GM23338 (cell line): ENCODE measurements at regions not wholly inside any gene's neighbourhood (a gene's known extent, or its start where the extent isn't known, plus 50 kb on each side); places are given as distances from the start of the nearest gene placed in this dataset.

Experiments used
- ATAC-seq: fragments of 200-7000 bp; cut with Tn5 transposase; 3 replicates; pipeline ENCODE4 v1.9.1; 2020
- DNase-seq: peaks from one replicate; pipeline ENCODE4 v3.0.0-alpha.2; 2015; ENCODE audit warnings: low spot score
- H2AFZ ChIP-seq: fragments of 200-600 bp; sonication (generic); 2 replicates; pipeline ENCODE4 v1.8.0; 2016; ENCODE audit warnings: antibody characterized with exemption, mild to moderate bottlenecking, moderate library complexity
- H3F3A ChIP-seq: fragments of 200-600 bp; sonication (generic); replicated peaks from 2 replicates; pipeline ENCODE4 v1.8.0; 2017; ENCODE audit warnings: antibody characterized with exemption, mixed run types, low read depth
- H3K27ac ChIP-seq: fragments of 200-600 bp; sonication (generic); 2 replicates; pipeline ENCODE4 v1.6.1; 2016; ENCODE audit warnings: low read depth
- H3K27me3 ChIP-seq: fragments of 200-600 bp; sonication (generic); 2 replicates; pipeline ENCODE4 v1.8.0; 2016; ENCODE audit warnings: mild to moderate bottlenecking, mixed run types, moderate library complexity; ENCODE audit not compliant: insufficient read depth
- H3K36me3 ChIP-seq: fragments of 200-600 bp; sonication (generic); 2 replicates; pipeline ENCODE4 v1.8.0; 2016; ENCODE audit warnings: mild to moderate bottlenecking; ENCODE audit not compliant: insufficient read depth
- H3K4me1 ChIP-seq: fragments of 200-600 bp; sonication (generic); 2 replicates; pipeline ENCODE4 v1.8.0; 2016; ENCODE audit warnings: mild to moderate bottlenecking, moderate library complexity; ENCODE audit not compliant: insufficient read depth
- H3K4me2 ChIP-seq: fragments of 200-600 bp; sonication (generic); 2 replicates; pipeline ENCODE4 v1.7.1; 2017; ENCODE audit warnings: mixed run types
- H3K4me3 ChIP-seq: fragments of 200-600 bp; sonication (generic); 2 replicates; pipeline ENCODE4 v1.6.1; 2016; ENCODE audit warnings: mixed run types
- H3K79me2 ChIP-seq: fragments of 200-600 bp; sonication (generic); replicated peaks from 2 replicates; pipeline ENCODE4 v1.8.0; 2017; ENCODE audit warnings: mild to moderate bottlenecking; ENCODE audit not compliant: insufficient read depth
- H3K9me2 ChIP-seq: fragments of 200-600 bp; sonication (generic); 2 replicates; pipeline ENCODE4 v1.8.0; 2017; ENCODE audit not compliant: insufficient read depth
- H4K20me1 ChIP-seq: fragments of 200-600 bp; sonication (generic); replicated peaks from 2 replicates; pipeline ENCODE4 v1.8.0; 2017; ENCODE audit warnings: mild to moderate bottlenecking; ENCODE audit not compliant: insufficient read depth
- H3K27ac Mint-ChIP-seq: 2 replicates; pipeline ENCODE4 v1.8.0; 2020; ENCODE audit warnings: inconsistent platforms, mild to moderate bottlenecking, moderate library complexity, mixed read lengths
- H3K27me3 Mint-ChIP-seq: 3 replicates; pipeline ENCODE4 v1.8.0; 2022; ENCODE audit warnings: low read depth, mild to moderate bottlenecking, moderate library complexity, mixed read lengths, inconsistent platforms; ENCODE audit not compliant: insufficient read depth, poor library complexity
- H3K36me3 Mint-ChIP-seq: 3 replicates; pipeline ENCODE4 v1.8.0; 2021; ENCODE audit warnings: low read depth, mild to moderate bottlenecking, inconsistent platforms, moderate library complexity, mixed read lengths
- H3K4me1 Mint-ChIP-seq: 3 replicates; pipeline ENCODE4 v1.8.0; 2020; ENCODE audit warnings: mild to moderate bottlenecking, inconsistent platforms, mixed read lengths
- H3K4me3 Mint-ChIP-seq: 3 replicates; pipeline ENCODE4 v1.8.0; 2021; ENCODE audit warnings: moderate library complexity, mild to moderate bottlenecking, inconsistent platforms, mixed read lengths
- H3K9me3 Mint-ChIP-seq: 3 replicates; pipeline ENCODE4 v1.8.0; 2020; ENCODE audit warnings: moderate library complexity, mild to moderate bottlenecking, inconsistent platforms, mixed read lengths
- CREB1 ChIP-seq: fragments of 250-450 bp; sonication (Bioruptor Pico); IDR thresholded peaks from 2 replicates; pipeline ENCODE4 v1.5.0; 2020; ENCODE audit warnings: low read depth, mild to moderate bottlenecking, moderate library complexity
- CTCF ChIP-seq, 2 experiments: fragments of 200-600 bp in 1 of 2; sonication (generic) in 1 of 2; conservative IDR thresholded peaks; 2 replicates each; pipeline versions ENCODE4 v1.5.1 to v1.6.1; 2016 to 2017; ENCODE audit warnings: antibody characterized with exemption in 2 of 2, low read depth in 2 of 2, mild to moderate bottlenecking in 2 of 2, moderate library complexity in 1 of 2
- ETS1 ChIP-seq: IDR thresholded peaks from 2 replicates; pipeline ENCODE4 v1.6.1; 2016; ENCODE audit warnings: antibody characterized with exemption
- EZH2 ChIP-seq: fragments of 200-600 bp; sonication (generic); IDR thresholded peaks from one replicate; pipeline ENCODE4 v1.8.0; 2017; ENCODE audit warnings: antibody characterized with exemption, mild to moderate bottlenecking, low read depth; ENCODE audit not compliant: unreplicated experiment
- EZH2phosphoT487 ChIP-seq: fragments of 200-600 bp; sonication (generic); IDR thresholded peaks from one replicate; pipeline ENCODE4 v1.8.1; 2018; ENCODE audit warnings: antibody characterized with exemption; ENCODE audit not compliant: unreplicated experiment
- NANOG ChIP-seq: IDR thresholded peaks from 2 replicates; pipeline ENCODE4 v1.6.1; 2016; ENCODE audit warnings: antibody characterized with exemption, borderline replicate concordance
- POLR2AphosphoS5 ChIP-seq: IDR thresholded peaks from 2 replicates; pipeline ENCODE4 v1.6.1; 2016; ENCODE audit warnings: antibody characterized with exemption, low read depth
- STAT1 ChIP-seq: IDR thresholded peaks from one replicate; pipeline ENCODE4 v1.6.1; 2016; ENCODE audit warnings: antibody characterized with exemption; ENCODE audit not compliant: unreplicated experiment
- ZNF114 ChIP-seq: fragments of 250-450 bp; sonication (Bioruptor Pico); IDR thresholded peaks from 2 replicates; pipeline ENCODE4 v1.5.0; 2020; ENCODE audit warnings: mild to moderate bottlenecking, moderate library complexity
- ZNF331 ChIP-seq: fragments of 250-450 bp; sonication (Bioruptor Pico); IDR thresholded peaks from 2 replicates; pipeline ENCODE4 v1.5.0; 2020; ENCODE audit warnings: low read depth, mild to moderate bottlenecking, moderate library complexity
- ZNF462 ChIP-seq: fragments of 250-450 bp; sonication (Bioruptor Pico); IDR thresholded peaks from 2 replicates; pipeline ENCODE4 v1.5.0; 2020; ENCODE audit warnings: mild to moderate bottlenecking, moderate library complexity

GRCh38 chr10:4749271-4749574 is 76.8 kb upstream of the AKR1E2 start (continued):
- TF ChIP-seq EZH2: no peak

GRCh38 chr10:4748491-4749270 is 77.3 kb upstream of the AKR1E2 start:
- H3K27ac Mint-ChIP-seq: no peak overlapping the region
- no peak overlapping the region for H3K4me3 Mint-ChIP-seq
- peaks cover 1% of the 10 kb centered on the region for H3K27me3 Mint-ChIP-seq
- H3K36me3 Mint-ChIP-seq: no peaks in the 10 kb centered on the region
- Histone ChIP-seq H3K36me3 (no peaks in the 10 kb centered on the region), H3K4me1 (no peaks in the 10 kb centered on the region), H3K27me3 (no peaks in the 10 kb centered on the region), H3K27ac (no peak overlapping the region), H3K4me3 (no peak overlapping the region), H3K9me2 (0 out of 2 replicates have a peak, but pooled peaks cover 6% of the 10 kb centered on the region), H3K79me2 (no peaks in the 10 kb centered on the region), H3K4me2 (no peak overlapping the region), H3F3A (no peaks in the 10 kb centered on the region), H2AFZ (no peak overlapping the region), H4K20me1 (no peaks in the 10 kb centered on the region)
- TF ChIP-seq STAT1: no peak
- no peak for TF ChIP-seq NANOG
- no peak for TF ChIP-seq EZH2phosphoT487
- no peak for TF ChIP-seq ETS1
- TF ChIP-seq ZNF114 (CRISPR knock-in tag): no peak
- no peak for TF ChIP-seq CTCF (conservative IDR thresholded peaks at IDR 0.05; ENCODE audit: low read depth in 2 of 2)
- no peak for TF ChIP-seq POLR2AphosphoS5
- TF ChIP-seq ZNF462 (CRISPR knock-in tag): no peak
- TF ChIP-seq CREB1 (CRISPR knock-in tag): no peak
- no peak for TF ChIP-seq EZH2
- no peak for TF ChIP-seq ZNF331 (CRISPR knock-in tag)
- DNase-seq (no peak), ATAC-seq (no peak)
- peaks cover 7% of the 10 kb centered on the region for H3K4me1 Mint-ChIP-seq
- H3K9me3 Mint-ChIP-seq: no peaks in the 10 kb centered on the region
